Activated B cell treated with CpG ODN at 0.5 μM for 24 hours (primary cell): ENCODE measurements at regions not wholly inside any gene's neighbourhood (a gene's known extent, or its start where the extent isn't known, plus 50 kb on each side); places are given as distances from the start of the nearest gene placed in this dataset.

Experiments used
- ATAC-seq: fragments of 200-7000 bp; cut with Tn5 transposase; one replicate; pipeline ENCODE4 v1.10.0; 2021; ENCODE audit warnings: low read depth, mild to moderate bottlenecking, moderate library complexity
- CTCF ChIA-PET: fragments of 350-600 bp; sonication (Branson Sonifier 250); formaldehyde crosslinking; loops from one replicate; lab custom pipeline; 2021; ENCODE audit warnings: antibody characterized with exemption; lab: Charles Lee
- POLR2A ChIA-PET: fragments of 350-600 bp; sonication (Branson Sonifier 250); formaldehyde crosslinking; loops from one replicate; lab custom pipeline; 2021; ENCODE audit warnings: antibody characterized with exemption; lab: Charles Lee
- DNase-seq: peaks from one replicate; pipeline ENCODE4 v3.0.0; 2022
- H3K27ac Mint-ChIP-seq: one replicate; pipeline ENCODE4 v1.8.0; 2020; ENCODE audit warnings: mixed read lengths
- H3K27me3 Mint-ChIP-seq: one replicate; pipeline ENCODE4 v1.8.0; 2021; ENCODE audit warnings: mixed read lengths
- H3K36me3 Mint-ChIP-seq: one replicate; pipeline ENCODE4 v1.8.0; 2021; ENCODE audit warnings: low read depth, mixed read lengths
- H3K4me1 Mint-ChIP-seq: one replicate; pipeline ENCODE4 v1.8.0; 2021; ENCODE audit warnings: mixed read lengths
- H3K4me3 Mint-ChIP-seq: one replicate; pipeline ENCODE4 v1.8.0; 2020; ENCODE audit warnings: mild to moderate bottlenecking, mixed read lengths
- H3K9me3 Mint-ChIP-seq: one replicate; pipeline ENCODE4 v1.8.0; 2020; ENCODE audit warnings: mixed read lengths
- intact Hi-C: fragments of 100-400 bp; cut with micrococcal nuclease; formaldehyde crosslinking; loops from one replicate; pipeline ENCODE4 v1.15.1; 2024
- TF ChIP-seq, protein P1 (sequence below): fragments of 200-600 bp; IDR thresholded peaks from one replicate; pipeline ENCODE4 v1.8.0; 2022; ENCODE audit warnings: antibody characterized with exemption, mild to moderate bottlenecking

DNA sequence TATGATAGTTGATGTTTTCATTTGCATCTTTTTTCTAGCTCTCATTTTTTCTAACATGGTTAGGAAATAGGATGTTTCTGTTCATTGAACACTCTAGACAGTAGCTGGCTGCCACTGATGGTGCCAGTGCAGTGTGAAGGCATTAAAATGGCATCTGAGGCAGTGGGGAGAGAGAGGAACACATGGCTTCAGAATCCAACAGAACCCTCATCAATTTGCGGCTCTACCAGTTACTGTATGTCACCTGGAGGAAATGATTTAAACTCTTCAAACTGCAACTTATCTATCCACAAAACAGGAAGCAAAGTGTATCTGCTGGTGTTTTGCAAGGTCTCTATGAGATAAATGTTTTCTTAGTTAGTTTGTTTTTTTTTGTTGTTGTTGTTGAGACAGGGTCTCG lies 305.2 kb upstream of the PRKCQ start:
- H3K36me3 Mint-ChIP-seq, result no peaks in the 10 kb centered on the region
- CTCF ChIA-PET, result no interaction called here
- POLR2A ChIA-PET, result no interaction called here
- intact Hi-C loops, result no loop called here
- no peak for ATAC-seq
- TF ChIP-seq, protein P1, sequence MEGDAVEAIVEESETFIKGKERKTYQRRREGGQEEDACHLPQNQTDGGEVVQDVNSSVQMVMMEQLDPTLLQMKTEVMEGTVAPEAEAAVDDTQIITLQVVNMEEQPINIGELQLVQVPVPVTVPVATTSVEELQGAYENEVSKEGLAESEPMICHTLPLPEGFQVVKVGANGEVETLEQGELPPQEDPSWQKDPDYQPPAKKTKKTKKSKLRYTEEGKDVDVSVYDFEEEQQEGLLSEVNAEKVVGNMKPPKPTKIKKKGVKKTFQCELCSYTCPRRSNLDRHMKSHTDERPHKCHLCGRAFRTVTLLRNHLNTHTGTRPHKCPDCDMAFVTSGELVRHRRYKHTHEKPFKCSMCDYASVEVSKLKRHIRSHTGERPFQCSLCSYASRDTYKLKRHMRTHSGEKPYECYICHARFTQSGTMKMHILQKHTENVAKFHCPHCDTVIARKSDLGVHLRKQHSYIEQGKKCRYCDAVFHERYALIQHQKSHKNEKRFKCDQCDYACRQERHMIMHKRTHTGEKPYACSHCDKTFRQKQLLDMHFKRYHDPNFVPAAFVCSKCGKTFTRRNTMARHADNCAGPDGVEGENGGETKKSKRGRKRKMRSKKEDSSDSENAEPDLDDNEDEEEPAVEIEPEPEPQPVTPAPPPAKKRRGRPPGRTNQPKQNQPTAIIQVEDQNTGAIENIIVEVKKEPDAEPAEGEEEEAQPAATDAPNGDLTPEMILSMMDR, result no peak
- no peak overlapping the region for H3K27ac Mint-ChIP-seq
- no peak for DNase-seq
- H3K4me3 Mint-ChIP-seq, result no peak overlapping the region
- no peaks in the 10 kb centered on the region for H3K9me3 Mint-ChIP-seq
- H3K4me1 Mint-ChIP-seq, result peaks cover 12% of the 10 kb centered on the region
- H3K27me3 Mint-ChIP-seq, result no peaks in the 10 kb centered on the region

DNA sequence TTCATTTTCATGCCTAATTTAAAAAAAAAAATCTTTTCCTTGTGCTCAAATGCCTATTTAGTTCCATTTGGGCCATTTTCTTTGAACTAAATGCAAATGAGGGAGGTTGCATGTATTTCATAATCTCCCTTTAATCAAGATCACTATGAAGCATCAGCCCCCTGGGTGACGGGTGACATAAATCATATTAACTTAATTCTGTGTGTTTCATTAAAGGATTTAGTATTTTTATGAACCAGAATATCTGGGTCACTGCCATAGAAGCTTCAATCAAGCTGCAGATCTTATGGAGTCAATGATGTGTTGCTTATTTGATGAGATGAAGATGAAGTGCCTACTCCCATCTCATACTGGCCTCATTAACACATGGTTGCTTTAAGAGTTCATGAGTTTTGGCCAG lies 301.9 kb upstream of the PRKCQ start:
- Mint-ChIP-seq H3K27me3 (peaks cover 5% of the 10 kb centered on the region), H3K4me1 (peaks cover 12% of the 10 kb centered on the region), H3K27ac (no peak overlapping the region), H3K9me3 (no peaks in the 10 kb centered on the region), H3K4me3 (no peak overlapping the region), H3K36me3 (no peaks in the 10 kb centered on the region)
- TF ChIP-seq, protein P1, result no peak
- CTCF ChIA-PET, result no interaction called here
- POLR2A ChIA-PET, result no interaction called here
- no peak for ATAC-seq
- no peak for DNase-seq
- intact Hi-C loops, result no loop called here

DNA sequence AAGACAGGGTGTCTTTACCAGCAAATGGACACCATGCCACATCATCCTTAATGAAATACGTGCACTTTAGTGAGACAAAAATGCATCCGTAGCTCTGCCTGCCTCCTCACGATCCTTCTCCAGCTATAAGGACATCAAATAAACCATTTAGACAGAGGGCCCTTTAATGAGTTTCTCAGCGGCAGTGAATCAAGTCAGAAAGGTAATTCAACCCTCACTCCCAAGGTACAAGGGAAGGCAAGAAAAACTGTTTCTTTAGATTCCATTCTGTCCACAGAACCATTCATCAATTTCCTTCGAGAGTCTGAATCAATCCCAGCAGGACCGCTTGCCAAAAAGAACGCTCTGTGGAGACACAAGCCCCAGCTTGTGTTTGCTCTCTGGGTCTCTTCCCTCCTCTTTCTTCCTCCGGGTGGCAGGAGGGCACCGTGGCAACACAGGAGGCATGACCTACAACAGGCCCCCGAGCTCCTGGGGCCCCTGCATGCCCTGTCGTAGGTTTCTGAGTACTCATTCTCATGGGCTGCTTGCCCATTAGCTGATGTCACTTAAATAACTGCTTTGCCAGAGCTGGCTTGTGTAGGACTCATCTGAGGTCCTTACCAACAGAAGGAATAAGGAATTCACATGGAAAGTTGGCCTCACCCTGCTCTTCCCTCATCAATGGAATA lies 297.8 kb upstream of the PRKCQ start:
- TF ChIP-seq, protein P1, result no peak
- no peak for DNase-seq
- ChIA-PET CTCF (interaction anchor here (1.1 kb wide), 1 partner anchor 810 kb away, joined by 3 read pairs; no protein-coding TSS in a partner anchor), POLR2A (no interaction called here)
- peaks cover 16% of the 10 kb centered on the region for H3K27me3 Mint-ChIP-seq
- H3K27ac Mint-ChIP-seq, result no peak overlapping the region
- intact Hi-C loops, result no loop called here
- no peaks in the 10 kb centered on the region for H3K36me3 Mint-ChIP-seq
- no peaks in the 10 kb centered on the region for H3K9me3 Mint-ChIP-seq
- ATAC-seq, result no peak
- H3K4me1 Mint-ChIP-seq, result no peaks in the 10 kb centered on the region
- no peak overlapping the region for H3K4me3 Mint-ChIP-seq

DNA sequence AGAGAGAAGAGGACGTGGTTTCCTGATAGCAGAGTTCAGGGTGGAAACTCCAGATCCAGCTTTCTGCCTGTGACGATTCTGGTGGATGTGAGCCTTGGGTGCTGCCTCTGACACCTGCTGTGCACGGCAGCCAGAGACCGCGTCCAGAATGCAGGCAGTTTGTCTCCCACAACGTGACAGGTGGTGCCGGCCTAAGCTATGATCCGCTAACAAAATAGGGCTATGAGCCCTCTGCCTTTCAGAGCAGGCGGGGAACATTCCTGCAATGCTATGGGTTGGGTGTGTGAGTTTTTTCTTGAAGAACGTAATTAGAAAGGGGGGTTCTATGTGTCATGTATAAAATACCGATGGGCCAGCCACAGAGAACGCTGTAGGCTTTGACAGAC lies 297.3 kb upstream of the PRKCQ start:
- DNase-seq (no peak), ATAC-seq (no peak)
- intact Hi-C loops, result no loop called here
- no peaks in the 10 kb centered on the region for H3K4me1 Mint-ChIP-seq
- H3K4me3 Mint-ChIP-seq, result no peak overlapping the region
- CTCF ChIA-PET, result no interaction called here
- H3K27me3 Mint-ChIP-seq, result peaks cover 16% of the 10 kb centered on the region
- POLR2A ChIA-PET, result no interaction called here
- H3K27ac Mint-ChIP-seq, result no peak overlapping the region
- H3K36me3 Mint-ChIP-seq, result no peaks in the 10 kb centered on the region
- TF ChIP-seq, protein P1, result no peak
- no peaks in the 10 kb centered on the region for H3K9me3 Mint-ChIP-seq

DNA sequence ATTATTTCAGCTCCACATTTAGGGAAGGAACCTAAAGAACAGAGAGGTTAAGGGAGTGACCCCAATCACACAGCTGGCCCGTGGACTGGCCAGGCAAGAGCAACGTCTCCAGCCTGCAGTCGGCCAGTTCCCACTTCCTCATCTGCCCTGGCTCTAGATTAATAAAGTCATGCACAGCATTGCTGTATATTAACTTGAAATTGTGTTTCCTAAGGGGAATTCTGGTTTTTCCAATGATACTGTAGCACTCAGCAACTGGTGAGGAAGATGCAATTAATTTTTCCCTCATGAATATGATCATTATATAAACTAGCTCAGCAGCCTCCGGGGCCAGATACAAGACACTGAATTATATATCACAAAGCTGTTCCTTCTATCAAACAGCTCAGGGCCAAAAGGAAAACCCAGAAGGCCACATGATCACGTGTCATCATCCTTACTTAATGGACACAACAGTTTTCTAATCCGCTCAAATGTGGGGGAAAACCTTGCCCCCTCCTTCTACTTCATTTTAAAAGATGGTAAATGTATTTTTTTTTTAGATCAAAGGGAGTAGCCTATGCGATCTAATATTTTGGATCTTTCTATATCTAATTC lies 295.3 kb upstream of the PRKCQ start:
- DNase-seq (no peak), ATAC-seq (no peak)
- ChIA-PET CTCF (no interaction called here), POLR2A (no interaction called here)
- Mint-ChIP-seq H3K4me3 (no peak overlapping the region), H3K4me1 (no peaks in the 10 kb centered on the region), H3K9me3 (no peaks in the 10 kb centered on the region), H3K27ac (no peak overlapping the region), H3K27me3 (peaks cover 19% of the 10 kb centered on the region), H3K36me3 (no peaks in the 10 kb centered on the region)
- TF ChIP-seq, protein P1, result no peak
- intact Hi-C loops, result no loop called here
